ENCODE measurements at regions not wholly inside any gene's neighbourhood (a gene's known extent, or its start where the extent isn't known, plus 50 kb on each side); places are given as distances from the start of the nearest gene placed in this dataset.

- no peak for TF ChIP-seq SIN3A (IDR thresholded peaks at IDR 0.05; ENCODE audit: borderline replicate concordance, insufficient read depth, low read length)
- TF ChIP-seq REST (IDR thresholded peaks at IDR 0.05; ENCODE audit: insufficient read depth in 1 of 2, low read depth in 2 of 2, low read length in 2 of 2) = no peak
- TF ChIP-seq POLR2AphosphoS5 (IDR thresholded peaks at IDR 0.05; ENCODE audit: low read depth, low read length) = no peak
- no peak for TF ChIP-seq TAF1 (IDR thresholded peaks at IDR 0.05; ENCODE audit: borderline replicate concordance, insufficient read depth, low read length)
- TF ChIP-seq FOXP2 (optimal IDR thresholded peaks at IDR 0.05; ENCODE audit: borderline replicate concordance, extremely low read depth, extremely low read length, insufficient read depth) = no peak
Measured at GRCh38 chr2:41483982-41484857, 563.6 kb upstream of the PKDCC start.

GRCh38 chr2:41484858-41485234, 563.0 kb upstream of the PKDCC start:
- TF ChIP-seq SIN3A (IDR thresholded peaks at IDR 0.05; ENCODE audit: borderline replicate concordance, insufficient read depth, low read length) (no peak), REST (IDR thresholded peaks at IDR 0.05; ENCODE audit: insufficient read depth in 1 of 2, low read depth in 2 of 2, low read length in 2 of 2) (no peak), TAF1 (IDR thresholded peaks at IDR 0.05; ENCODE audit: borderline replicate concordance, insufficient read depth, low read length) (no peak), FOXP2 (optimal IDR thresholded peaks at IDR 0.05; ENCODE audit: borderline replicate concordance, extremely low read depth, extremely low read length, insufficient read depth) (no peak), POLR2AphosphoS5 (IDR thresholded peaks at IDR 0.05; ENCODE audit: low read depth, low read length) (no peak)

GRCh38 chr2:41486948-41487347, 560.9 kb upstream of the PKDCC start:
- TF ChIP-seq SIN3A (IDR thresholded peaks at IDR 0.05; ENCODE audit: borderline replicate concordance, insufficient read depth, low read length) (no peak), TAF1 (IDR thresholded peaks at IDR 0.05; ENCODE audit: borderline replicate concordance, insufficient read depth, low read length) (no peak), FOXP2 (optimal IDR thresholded peaks at IDR 0.05; ENCODE audit: borderline replicate concordance, extremely low read depth, extremely low read length, insufficient read depth) (no peak), REST (IDR thresholded peaks at IDR 0.05; ENCODE audit: insufficient read depth in 1 of 2, low read depth in 2 of 2, low read length in 2 of 2) (no peak), POLR2AphosphoS5 (IDR thresholded peaks at IDR 0.05; ENCODE audit: low read depth, low read length) (no peak)

- TF ChIP-seq REST (IDR thresholded peaks at IDR 0.05; ENCODE audit: insufficient read depth in 1 of 2, low read depth in 2 of 2, low read length in 2 of 2) = no peak
- no peak for TF ChIP-seq POLR2AphosphoS5 (IDR thresholded peaks at IDR 0.05; ENCODE audit: low read depth, low read length)
- no peak for TF ChIP-seq SIN3A (IDR thresholded peaks at IDR 0.05; ENCODE audit: borderline replicate concordance, insufficient read depth, low read length)
- no peak for TF ChIP-seq TAF1 (IDR thresholded peaks at IDR 0.05; ENCODE audit: borderline replicate concordance, insufficient read depth, low read length)
- no peak for TF ChIP-seq FOXP2 (optimal IDR thresholded peaks at IDR 0.05; ENCODE audit: borderline replicate concordance, extremely low read depth, extremely low read length, insufficient read depth)
Measured at GRCh38 chr2:41488888-41489287, 558.9 kb upstream of the PKDCC start.
